ENCODE measurements at regions not wholly inside any gene's neighbourhood (a gene's known extent, or its start where the extent isn't known, plus 50 kb on each side); places are given as distances from the start of the nearest gene placed in this dataset.

GRCh38 chr18:71249791-71250190, 960.9 kb downstream of the SOCS6 start:
- peaks cover 2% of the 10 kb centered on the region for H3K9me3 ChIP-seq (ENCODE audit: control insufficient read depth, low read depth, low read length)
- no peaks in the 10 kb centered on the region for H3K9me1 ChIP-seq (ENCODE audit: control insufficient read depth, extremely low read depth, insufficient read depth, low read length)
- dilution Hi-C loops (cut with MboI; ENCODE audit: extremely low pct_ligation_motif_present, low sequenced_read_pairs): no loop called here
- no peak overlapping the region for H3K9ac ChIP-seq (ENCODE audit: control insufficient read depth, extremely low read depth, insufficient read depth, low read length)
- H2AFZ ChIP-seq (ENCODE audit: control insufficient read depth, low read length): no peak overlapping the region
- TF ChIP-seq CTCF (optimal IDR thresholded peaks at IDR 0.05 in 1 of 3, IDR thresholded peaks at IDR 0.05 in 1 of 3, conservative IDR thresholded peaks at IDR 0.05 in 1 of 3; ENCODE audit: extremely low read depth in 1 of 3, insufficient read depth in 2 of 3, low read length in 3 of 3) (no peak), EZH2 (IDR thresholded peaks at IDR 0.05; ENCODE audit: low read length) (no peak)
- H3K27me3 ChIP-seq (ENCODE audit: control insufficient read depth, extremely low read depth, insufficient read depth, low read length): no peaks in the 10 kb centered on the region
- H3K4me1 ChIP-seq (ENCODE audit: control insufficient read depth, extremely low read depth, insufficient read depth, low read length): no peaks in the 10 kb centered on the region
- no peaks in the 10 kb centered on the region for H3K36me3 ChIP-seq (ENCODE audit: control insufficient read depth in 2 of 2, extremely low read depth in 1 of 2, insufficient read depth in 2 of 2, low read length in 2 of 2)
- H3K4me3 ChIP-seq (ENCODE audit: control insufficient read depth in 2 of 3, extremely low read depth in 1 of 3, insufficient read depth in 2 of 3, low read depth in 1 of 3, low read length in 3 of 3): no peak overlapping the region
- FAIRE-seq (no peak), DNase-seq (ENCODE audit: low read depth, low spot score) (no peak)
- H3K79me2 ChIP-seq (ENCODE audit: control insufficient read depth, insufficient read depth, low read length): no peaks in the 10 kb centered on the region
- no peaks in the 10 kb centered on the region for H4K20me1 ChIP-seq (ENCODE audit: control insufficient read depth, extremely low read depth, insufficient read depth, low read length)
- H3K27ac ChIP-seq (ENCODE audit: control insufficient read depth, insufficient read depth, low read length): no peak overlapping the region
- H3K4me2 ChIP-seq (ENCODE audit: control insufficient read depth, extremely low read depth, insufficient read depth, low read depth, low read length): no peak overlapping the region

- TF ChIP-seq EZH2 (IDR thresholded peaks at IDR 0.05; ENCODE audit: low read length) (no peak), CTCF (optimal IDR thresholded peaks at IDR 0.05 in 1 of 3, IDR thresholded peaks at IDR 0.05 in 1 of 3, conservative IDR thresholded peaks at IDR 0.05 in 1 of 3; ENCODE audit: extremely low read depth in 1 of 3, insufficient read depth in 2 of 3, low read length in 3 of 3) (no peak)
- H3K9ac ChIP-seq (ENCODE audit: control insufficient read depth, extremely low read depth, insufficient read depth, low read length): no peak overlapping the region
- dilution Hi-C loops (cut with MboI; ENCODE audit: extremely low pct_ligation_motif_present, low sequenced_read_pairs): no loop called here
- DNase-seq (ENCODE audit: low read depth, low spot score) (no peak), FAIRE-seq (no peak)
- no peaks in the 10 kb centered on the region for H3K4me1 ChIP-seq (ENCODE audit: control insufficient read depth, extremely low read depth, insufficient read depth, low read length)
- no peaks in the 10 kb centered on the region for H3K36me3 ChIP-seq (ENCODE audit: control insufficient read depth in 2 of 2, extremely low read depth in 1 of 2, insufficient read depth in 2 of 2, low read length in 2 of 2)
- H3K27me3 ChIP-seq (ENCODE audit: control insufficient read depth, extremely low read depth, insufficient read depth, low read length): no peaks in the 10 kb centered on the region
- no peaks in the 10 kb centered on the region for H3K9me1 ChIP-seq (ENCODE audit: control insufficient read depth, extremely low read depth, insufficient read depth, low read length)
- H2AFZ ChIP-seq (ENCODE audit: control insufficient read depth, low read length): no peak overlapping the region
- H4K20me1 ChIP-seq (ENCODE audit: control insufficient read depth, extremely low read depth, insufficient read depth, low read length): no peaks in the 10 kb centered on the region
- H3K4me2 ChIP-seq (ENCODE audit: control insufficient read depth, extremely low read depth, insufficient read depth, low read depth, low read length): no peak overlapping the region
- no peak overlapping the region for H3K4me3 ChIP-seq (ENCODE audit: control insufficient read depth in 2 of 3, extremely low read depth in 1 of 3, insufficient read depth in 2 of 3, low read depth in 1 of 3, low read length in 3 of 3)
- H3K79me2 ChIP-seq (ENCODE audit: control insufficient read depth, insufficient read depth, low read length): no peaks in the 10 kb centered on the region
- peaks cover 3% of the 10 kb centered on the region for H3K9me3 ChIP-seq (ENCODE audit: control insufficient read depth, low read depth, low read length)
- H3K27ac ChIP-seq (ENCODE audit: control insufficient read depth, insufficient read depth, low read length): no peak overlapping the region
Measured at GRCh38 chr18:71242981-71243380, 954.1 kb downstream of the SOCS6 start.
